Loucy (cell line): ENCODE measurements at regions not wholly inside any gene's neighbourhood (a gene's known extent, or its start where the extent isn't known, plus 50 kb on each side); places are given as distances from the start of the nearest gene placed in this dataset.

ENCODE experiments used
- H2AFZ ChIP-seq: fragments of 200-600 bp; sonication (generic); 2 replicates; pipeline ENCODE4 v1.6.0; 2016; ENCODE audit warnings: antibody characterized with exemption, mild to moderate bottlenecking, low read length, moderate library complexity
- H3F3A ChIP-seq: fragments of 200-600 bp; 2 replicates; pipeline ENCODE4 v1.6.0; 2016; ENCODE audit warnings: antibody characterized with exemption, low read depth, mild to moderate bottlenecking
- H3K27me3 ChIP-seq: fragments of 200-600 bp; sonication (generic); 2 replicates; pipeline ENCODE4 v1.6.1; 2014; ENCODE audit warnings: low read length, mild to moderate bottlenecking; ENCODE audit not compliant: insufficient read depth, poor library complexity, severe bottlenecking
- H3K36me3 ChIP-seq: fragments of 200-600 bp; sonication (generic); 2 replicates; pipeline ENCODE4 v1.6.1; 2016; ENCODE audit warnings: low read length; ENCODE audit not compliant: insufficient read depth
- H3K4me1 ChIP-seq: fragments of 200-600 bp; sonication (generic); 2 replicates; pipeline ENCODE4 v1.5.1; 2014; ENCODE audit warnings: low read length, mild to moderate bottlenecking; ENCODE audit not compliant: insufficient read depth, poor library complexity, severe bottlenecking
- H3K4me2 ChIP-seq: fragments of 200-600 bp; sonication (generic); 2 replicates; pipeline ENCODE4 v1.6.0; 2014; ENCODE audit warnings: antibody characterized with exemption, low read length, low read depth, mild to moderate bottlenecking; ENCODE audit not compliant: poor library complexity, severe bottlenecking
- H3K4me3 ChIP-seq: fragments of 200-600 bp; sonication (generic); 2 replicates; pipeline ENCODE4 v1.5.1; 2014; ENCODE audit warnings: low read length, mild to moderate bottlenecking, mixed read lengths; ENCODE audit not compliant: poor library complexity, severe bottlenecking
- H3K79me2 ChIP-seq: fragments of 200-600 bp; sonication (generic); 2 replicates; pipeline ENCODE4 v1.6.1; 2014; ENCODE audit warnings: low read length; ENCODE audit not compliant: insufficient read depth
- H3K9ac ChIP-seq: fragments of 200-600 bp; sonication (generic); 2 replicates; pipeline ENCODE4 v1.6.0; 2014; ENCODE audit warnings: mild to moderate bottlenecking, low read depth, low read length, moderate library complexity; ENCODE audit not compliant: poor library complexity, severe bottlenecking
- H3K9me2 ChIP-seq: fragments of 200-600 bp; sonication (generic); replicated peaks from 2 replicates; pipeline ENCODE4 v1.6.1; 2016; ENCODE audit warnings: low read depth, low read length, mixed read lengths
- H3K9me3 ChIP-seq: fragments of 200-600 bp; sonication (generic); 2 replicates; pipeline ENCODE4 v1.6.1; 2014; ENCODE audit warnings: mild to moderate bottlenecking, antibody characterized with exemption, low read length, low read depth; ENCODE audit not compliant: insufficient read depth
- H4K20me1 ChIP-seq: fragments of 200-600 bp; sonication (generic); 2 replicates; pipeline ENCODE4 v1.6.0; 2014; ENCODE audit warnings: antibody characterized with exemption, low read length, mild to moderate bottlenecking; ENCODE audit not compliant: insufficient read depth, poor library complexity, severe bottlenecking
- CTCF ChIP-seq: fragments of 200-600 bp; sonication (generic); conservative IDR thresholded peaks from 2 replicates; pipeline ENCODE4 v1.5.1; 2014; ENCODE audit warnings: mild to moderate bottlenecking, antibody characterized with exemption, low read length
- EZH2phosphoT487 ChIP-seq: fragments of 200-600 bp; IDR thresholded peaks from 2 replicates; pipeline ENCODE4 v1.6.1; 2018; ENCODE audit warnings: antibody characterized with exemption, mild to moderate bottlenecking, moderate library complexity, borderline replicate concordance

- Histone ChIP-seq H3K79me2 (no peaks in the 10 kb centered on the region), H3K4me3 (no peak overlapping the region), H4K20me1 (no peaks in the 10 kb centered on the region), H3K36me3 (no peaks in the 10 kb centered on the region), H3F3A (peaks cover 15% of the 10 kb centered on the region), H3K9me2 (no peaks in the 10 kb centered on the region), H3K9me3 (peaks cover 5% of the 10 kb centered on the region; the same call in 1 of the 2 replicates), H3K27me3 (no peaks in the 10 kb centered on the region), H3K4me1 (peaks cover 45% of the 10 kb centered on the region), H2AFZ (no peak overlapping the region), H3K4me2 (no peak overlapping the region), H3K9ac (no peak overlapping the region)
- no peak for TF ChIP-seq CTCF
- TF ChIP-seq EZH2phosphoT487 = no peak
Measured at GRCh38 chr10:6350609-6351008, 147.9 kb downstream of the PFKFB3 start.

GRCh38 chr10:6351495-6351894 is 148.8 kb downstream of the PFKFB3 start:
- Histone ChIP-seq H4K20me1 (no peaks in the 10 kb centered on the region), H2AFZ (no peak overlapping the region), H3K36me3 (no peaks in the 10 kb centered on the region), H3K4me3 (no peak overlapping the region), H3K9ac (no peak overlapping the region), H3K79me2 (no peaks in the 10 kb centered on the region), H3K27me3 (no peaks in the 10 kb centered on the region), H3K4me2 (no peak overlapping the region), H3K9me2 (no peaks in the 10 kb centered on the region), H3K9me3 (peaks cover 12% of the 10 kb centered on the region; the same call in 1 of the 2 replicates), H3K4me1 (peaks cover 40% of the 10 kb centered on the region), H3F3A (peaks cover 15% of the 10 kb centered on the region)
- no peak for TF ChIP-seq CTCF
- no peak for TF ChIP-seq EZH2phosphoT487

GRCh38 chr10:6353526-6353925 is 150.8 kb downstream of the PFKFB3 start:
- Histone ChIP-seq H3K36me3 (no peaks in the 10 kb centered on the region), H2AFZ (no peak overlapping the region), H3K4me1 (peaks cover 23% of the 10 kb centered on the region), H3K9ac (no peak overlapping the region), H3K9me3 (peaks cover 20% of the 10 kb centered on the region; the same call in 1 of the 2 replicates), H4K20me1 (no peaks in the 10 kb centered on the region), H3K27me3 (no peaks in the 10 kb centered on the region), H3K79me2 (no peaks in the 10 kb centered on the region), H3K4me2 (no peak overlapping the region), H3F3A (peaks cover 5% of the 10 kb centered on the region), H3K9me2 (no peaks in the 10 kb centered on the region), H3K4me3 (no peak overlapping the region)
- TF ChIP-seq CTCF = no peak
- TF ChIP-seq EZH2phosphoT487 = no peak
